ENCODE measurements at regions not wholly inside any gene's neighbourhood (a gene's known extent, or its start where the extent isn't known, plus 50 kb on each side); places are given as distances from the start of the nearest gene placed in this dataset.

DNA sequence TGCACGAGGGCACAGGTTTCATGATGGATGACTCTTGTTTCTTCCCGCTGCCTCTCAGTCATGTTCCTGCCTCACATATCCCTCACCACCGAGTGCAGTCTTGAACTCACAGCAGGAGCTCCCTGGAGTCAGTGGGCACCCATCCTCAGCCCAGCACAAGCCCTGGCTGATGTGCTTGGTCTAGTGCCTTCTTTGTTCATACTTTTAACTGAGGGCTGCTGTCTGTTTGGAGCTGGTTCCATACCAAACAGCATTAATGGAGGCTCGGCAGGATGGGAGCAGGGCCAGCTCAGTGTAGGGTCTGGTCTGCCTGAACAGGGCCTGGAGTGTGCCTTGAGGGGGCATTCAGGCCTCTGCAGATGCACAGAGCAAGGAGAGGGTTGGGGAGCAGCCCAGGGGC lies 54.5 kb upstream of the GLI2 start:
- TF ChIP-seq, protein P1, sequence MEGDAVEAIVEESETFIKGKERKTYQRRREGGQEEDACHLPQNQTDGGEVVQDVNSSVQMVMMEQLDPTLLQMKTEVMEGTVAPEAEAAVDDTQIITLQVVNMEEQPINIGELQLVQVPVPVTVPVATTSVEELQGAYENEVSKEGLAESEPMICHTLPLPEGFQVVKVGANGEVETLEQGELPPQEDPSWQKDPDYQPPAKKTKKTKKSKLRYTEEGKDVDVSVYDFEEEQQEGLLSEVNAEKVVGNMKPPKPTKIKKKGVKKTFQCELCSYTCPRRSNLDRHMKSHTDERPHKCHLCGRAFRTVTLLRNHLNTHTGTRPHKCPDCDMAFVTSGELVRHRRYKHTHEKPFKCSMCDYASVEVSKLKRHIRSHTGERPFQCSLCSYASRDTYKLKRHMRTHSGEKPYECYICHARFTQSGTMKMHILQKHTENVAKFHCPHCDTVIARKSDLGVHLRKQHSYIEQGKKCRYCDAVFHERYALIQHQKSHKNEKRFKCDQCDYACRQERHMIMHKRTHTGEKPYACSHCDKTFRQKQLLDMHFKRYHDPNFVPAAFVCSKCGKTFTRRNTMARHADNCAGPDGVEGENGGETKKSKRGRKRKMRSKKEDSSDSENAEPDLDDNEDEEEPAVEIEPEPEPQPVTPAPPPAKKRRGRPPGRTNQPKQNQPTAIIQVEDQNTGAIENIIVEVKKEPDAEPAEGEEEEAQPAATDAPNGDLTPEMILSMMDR (conservative IDR thresholded peaks at IDR 0.05 in 1 of 2, IDR thresholded peaks at IDR 0.05 in 1 of 2; ENCODE audit: extremely low read depth in 1 of 2, insufficient read depth in 1 of 2, low read depth in 1 of 2, low read length in 2 of 2) = no peak
- no peak for TF ChIP-seq EZH2 (IDR thresholded peaks at IDR 0.05; ENCODE audit: borderline replicate concordance, low read length)
